ENCODE measurements at regions not wholly inside any gene's neighbourhood (a gene's known extent, or its start where the extent isn't known, plus 50 kb on each side); places are given as distances from the start of the nearest gene placed in this dataset.

GRCh38 chr4:96003951-96004740 lies 164.3 kb downstream of the PDHA2 start:
- TF ChIP-seq, protein P1, sequence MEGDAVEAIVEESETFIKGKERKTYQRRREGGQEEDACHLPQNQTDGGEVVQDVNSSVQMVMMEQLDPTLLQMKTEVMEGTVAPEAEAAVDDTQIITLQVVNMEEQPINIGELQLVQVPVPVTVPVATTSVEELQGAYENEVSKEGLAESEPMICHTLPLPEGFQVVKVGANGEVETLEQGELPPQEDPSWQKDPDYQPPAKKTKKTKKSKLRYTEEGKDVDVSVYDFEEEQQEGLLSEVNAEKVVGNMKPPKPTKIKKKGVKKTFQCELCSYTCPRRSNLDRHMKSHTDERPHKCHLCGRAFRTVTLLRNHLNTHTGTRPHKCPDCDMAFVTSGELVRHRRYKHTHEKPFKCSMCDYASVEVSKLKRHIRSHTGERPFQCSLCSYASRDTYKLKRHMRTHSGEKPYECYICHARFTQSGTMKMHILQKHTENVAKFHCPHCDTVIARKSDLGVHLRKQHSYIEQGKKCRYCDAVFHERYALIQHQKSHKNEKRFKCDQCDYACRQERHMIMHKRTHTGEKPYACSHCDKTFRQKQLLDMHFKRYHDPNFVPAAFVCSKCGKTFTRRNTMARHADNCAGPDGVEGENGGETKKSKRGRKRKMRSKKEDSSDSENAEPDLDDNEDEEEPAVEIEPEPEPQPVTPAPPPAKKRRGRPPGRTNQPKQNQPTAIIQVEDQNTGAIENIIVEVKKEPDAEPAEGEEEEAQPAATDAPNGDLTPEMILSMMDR (IDR thresholded peaks at IDR 0.05), result no peak
- Mint-ChIP-seq H3K9me3 (no peaks in the 10 kb centered on the region), H3K4me3 (no peak overlapping the region), H3K4me1 (peaks cover 5% of the 10 kb centered on the region), H3K36me3 (ENCODE audit: low read depth) (no peaks in the 10 kb centered on the region), H3K27me3 (ENCODE audit: low read depth, poor library complexity) (no peaks in the 10 kb centered on the region), H3K27ac (peak overlapping the region; percentile 59)
- DNase-seq, result no peak

DNA sequence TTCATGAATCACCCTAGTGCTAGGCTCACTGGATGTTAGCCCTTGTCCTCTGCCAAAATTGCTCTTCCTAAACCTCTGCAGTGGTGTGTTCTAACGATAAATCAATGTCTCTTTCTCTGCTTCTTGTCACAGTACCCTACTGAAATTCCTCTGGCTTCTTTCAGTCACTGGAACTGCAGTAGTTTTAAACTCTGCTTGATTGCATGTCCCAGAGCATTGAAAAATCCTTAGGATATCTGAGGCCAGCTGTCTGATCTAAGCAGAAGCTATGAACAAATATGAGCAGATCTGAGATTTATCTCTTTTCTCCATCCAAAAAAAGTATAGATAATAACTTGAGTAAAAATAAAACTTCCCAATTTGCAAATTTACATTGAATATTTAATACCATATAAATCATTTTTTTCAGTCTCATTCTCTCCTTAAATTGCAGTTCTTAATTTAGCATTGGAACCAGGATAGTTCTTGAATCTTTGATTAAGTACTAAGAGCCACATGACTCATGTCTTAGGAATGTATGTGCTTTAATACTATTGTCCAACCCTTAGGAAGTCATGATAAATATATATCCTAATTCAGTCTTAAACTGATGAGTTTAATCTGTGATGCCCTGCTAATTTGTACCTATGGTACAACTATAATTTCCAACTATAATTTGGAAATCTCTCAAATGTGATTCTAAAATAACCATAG lies 169.7 kb downstream of the PDHA2 start:
- no peak overlapping the region for H3K27ac Mint-ChIP-seq
- H3K27me3 Mint-ChIP-seq (ENCODE audit: low read depth, poor library complexity), result peaks cover 6% of the 10 kb centered on the region
- no peak overlapping the region for H3K4me3 Mint-ChIP-seq
- H3K4me1 Mint-ChIP-seq, result no peaks in the 10 kb centered on the region
- TF ChIP-seq, protein P1 (IDR thresholded peaks at IDR 0.05), result no peak
- no peaks in the 10 kb centered on the region for H3K36me3 Mint-ChIP-seq (ENCODE audit: low read depth)
- H3K9me3 Mint-ChIP-seq, result no peaks in the 10 kb centered on the region
- no peak for DNase-seq

- Mint-ChIP-seq H3K27me3 (ENCODE audit: low read depth, poor library complexity) (peaks cover 6% of the 10 kb centered on the region), H3K4me3 (no peak overlapping the region), H3K4me1 (no peaks in the 10 kb centered on the region), H3K27ac (no peak overlapping the region), H3K36me3 (ENCODE audit: low read depth) (no peaks in the 10 kb centered on the region), H3K9me3 (no peaks in the 10 kb centered on the region)
- no peak for DNase-seq
- TF ChIP-seq, protein P1 (IDR thresholded peaks at IDR 0.05), result no peak
Observed at GRCh38 chr4:96012687-96013086, 172.8 kb downstream of the PDHA2 start.

DNA sequence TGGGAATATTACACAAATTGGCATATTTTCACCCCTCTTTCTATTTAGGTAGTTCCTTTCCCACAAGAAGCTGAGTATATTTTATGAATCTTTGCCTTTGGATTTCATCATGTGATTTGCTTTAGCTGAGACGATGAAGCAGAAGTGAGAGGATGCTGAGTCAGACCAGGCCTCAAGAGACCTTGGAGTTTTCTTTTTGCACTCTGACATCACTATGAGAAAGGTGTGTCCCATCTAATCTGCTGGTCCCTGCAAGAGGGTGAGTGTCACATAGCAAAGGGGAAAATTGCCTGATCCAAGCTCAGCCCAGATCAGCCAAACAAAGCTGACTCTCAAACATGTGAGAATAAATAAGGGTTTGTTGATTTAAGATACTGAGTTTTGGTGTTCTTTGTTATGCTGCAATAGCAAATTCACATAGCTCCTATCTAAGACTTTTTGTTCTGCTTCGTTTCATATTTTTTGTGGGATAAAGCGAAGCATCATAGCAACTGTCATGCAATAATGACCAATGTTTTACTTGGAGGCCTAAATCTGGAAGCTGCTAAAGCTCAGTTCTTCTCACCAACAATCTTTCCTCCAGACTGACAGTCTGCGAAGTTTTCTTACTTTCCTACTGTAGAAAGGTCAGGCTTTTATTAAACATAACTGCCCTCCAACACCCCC lies 176.9 kb downstream of the PDHA2 start:
- TF ChIP-seq, protein P1 (IDR thresholded peaks at IDR 0.05), result no peak
- H3K36me3 Mint-ChIP-seq (ENCODE audit: low read depth), result no peaks in the 10 kb centered on the region
- H3K9me3 Mint-ChIP-seq, result no peaks in the 10 kb centered on the region
- peaks cover 6% of the 10 kb centered on the region for H3K27me3 Mint-ChIP-seq (ENCODE audit: low read depth, poor library complexity)
- no peak overlapping the region for H3K27ac Mint-ChIP-seq
- DNase-seq, result no peak
- no peaks in the 10 kb centered on the region for H3K4me1 Mint-ChIP-seq
- H3K4me3 Mint-ChIP-seq, result no peak overlapping the region

DNA sequence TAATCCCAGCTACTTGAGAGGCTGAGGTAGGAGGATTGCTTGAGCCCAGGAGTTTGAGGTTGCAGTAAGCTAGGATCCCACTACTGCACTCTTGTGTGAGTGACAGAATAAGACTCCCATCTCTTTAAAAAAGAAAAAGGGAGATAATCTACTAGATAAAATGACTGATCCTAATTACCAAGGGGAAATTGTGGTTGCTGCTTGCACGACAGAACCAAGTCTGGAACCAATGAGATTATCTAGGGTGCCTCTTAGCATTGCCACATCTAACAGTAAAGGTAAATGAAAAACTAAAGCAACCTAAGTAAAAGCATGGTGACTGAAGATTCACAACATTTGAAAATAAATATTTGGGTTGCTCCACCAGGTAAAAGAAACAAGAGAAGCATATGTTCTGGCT lies 185.1 kb downstream of the PDHA2 start:
- no peaks in the 10 kb centered on the region for H3K9me3 Mint-ChIP-seq
- no peak overlapping the region for H3K27ac Mint-ChIP-seq
- H3K27me3 Mint-ChIP-seq (ENCODE audit: low read depth, poor library complexity), result no peaks in the 10 kb centered on the region
- TF ChIP-seq, protein P1 (IDR thresholded peaks at IDR 0.05), result no peak
- no peaks in the 10 kb centered on the region for H3K36me3 Mint-ChIP-seq (ENCODE audit: low read depth)
- no peak overlapping the region for H3K4me3 Mint-ChIP-seq
- no peaks in the 10 kb centered on the region for H3K4me1 Mint-ChIP-seq
- DNase-seq, result no peak
